Breast epithelium (tissue), 3 donors: ENCODE measurements at regions not wholly inside any gene's neighbourhood (a gene's known extent, or its start where the extent isn't known, plus 50 kb on each side); places are given as distances from the start of the nearest gene placed in this dataset.

ENCODE experiments used
- CTCF ChIP-seq, 3 donors: fragments of 450-650 bp; IDR thresholded peaks; one replicate each; pipeline ENCODE4 v1.5.1; 2016 to 2017; ENCODE audit warnings: antibody characterized with exemption in 3 of 3, mild to moderate bottlenecking in 3 of 3, moderate library complexity in 3 of 3
- POLR2A ChIP-seq: fragments of 450-650 bp; IDR thresholded peaks from one replicate; pipeline ENCODE4 v1.6.1; 2016; ENCODE audit warnings: antibody characterized with exemption, mild to moderate bottlenecking, moderate library complexity
- POLR2AphosphoS5 ChIP-seq, 3 donors: sonication (generic); formaldehyde crosslinking; IDR thresholded peaks; one replicate each; pipeline ENCODE4 v1.6.1; 2017; ENCODE audit warnings: antibody characterized with exemption in 3 of 3

- TF ChIP-seq CTCF (IDR thresholded peaks at IDR 0.05): no peak
- TF ChIP-seq POLR2A: no peak
- TF ChIP-seq POLR2AphosphoS5 (IDR thresholded peaks at IDR 0.05): no peak
Observed at GRCh38 chr20:9940329-9940728, 94.5 kb upstream of the ANKEF1 start.
